ENCODE measurements at regions not wholly inside any gene's neighbourhood (a gene's known extent, or its start where the extent isn't known, plus 50 kb on each side); places are given as distances from the start of the nearest gene placed in this dataset.
"Not testable (repeated sequence)": the region's sequence is repeated elsewhere in the genome, so short reads cannot be mapped to it uniquely, and the experiment has no call there.

GRCh38 chr6:58342287-58342686, 1024.9 kb downstream of the PRIM2 start:
- DNase-seq; H3K4me3 ChIP-seq (replicated peaks in 1 of 3; ENCODE audit: low read depth in 2 of 3, low read length in 3 of 3); H3K4me1 Mint-ChIP-seq; H3K4me1 ChIP-seq (ENCODE audit: control insufficient read depth in 1 of 2, insufficient read depth in 2 of 2, low read length in 2 of 2); H3K4me2 ChIP-seq (replicated peaks; ENCODE audit: extremely low read depth, low read length, poor library complexity, severe bottlenecking); H3K9ac ChIP-seq (ENCODE audit: insufficient read depth, low read length, poor library complexity, severe bottlenecking); intact Hi-C loops (cut with micrococcal nuclease); H2AFZ ChIP-seq (ENCODE audit: insufficient read depth, low read depth, low read length, poor library complexity, severe bottlenecking); H3K27me3 Mint-ChIP-seq (ENCODE audit: low read depth in 3 of 3); H3K36me3 Mint-ChIP-seq; H3K4me3 Mint-ChIP-seq; H4K20me1 ChIP-seq (ENCODE audit: insufficient read depth, low read length); H3K27ac ChIP-seq (ENCODE audit: low read depth in 1 of 2, low read length in 2 of 2); H3K27me3 ChIP-seq (ENCODE audit: control insufficient read depth in 2 of 2, insufficient read depth in 2 of 2, low read length in 2 of 2); H3K36me3 ChIP-seq (replicated peaks in 1 of 2; ENCODE audit: control insufficient read depth in 1 of 2, insufficient read depth in 2 of 2, low read length in 2 of 2); H3K27ac Mint-ChIP-seq; H3K79me2 ChIP-seq (ENCODE audit: insufficient read depth, low read length): not testable (repeated sequence)
- H3K9me3 ChIP-seq (replicated peaks in 1 of 2; ENCODE audit: control insufficient read depth in 1 of 2, insufficient read depth in 1 of 2, low read length in 2 of 2): peaks cover 10 to 14% of the 10 kb centered on the region in 2 donors
- peaks cover 3 to 26% (median 14%) of the 10 kb centered on the region in 7 donors for H3K9me3 Mint-ChIP-seq
- WGBS (ENCODE audit: insufficient coverage): no CpG with 5 or more reads among the region's 5 CpGs

GRCh38 chr6:58347534-58347933, 1030.1 kb downstream of the PRIM2 start:
- peaks cover 2 to 25% (median 7%) of the 10 kb centered on the region in 7 donors for H3K9me3 Mint-ChIP-seq
- DNase-seq; H3K27ac ChIP-seq (ENCODE audit: low read depth in 1 of 2, low read length in 2 of 2); H3K27me3 Mint-ChIP-seq (ENCODE audit: low read depth in 3 of 3); H3K27ac Mint-ChIP-seq; H3K4me2 ChIP-seq (replicated peaks; ENCODE audit: extremely low read depth, low read length, poor library complexity, severe bottlenecking); H3K4me1 Mint-ChIP-seq; intact Hi-C loops (cut with micrococcal nuclease); H3K36me3 ChIP-seq (replicated peaks in 1 of 2; ENCODE audit: control insufficient read depth in 1 of 2, insufficient read depth in 2 of 2, low read length in 2 of 2); H4K20me1 ChIP-seq (ENCODE audit: insufficient read depth, low read length); H3K79me2 ChIP-seq (ENCODE audit: insufficient read depth, low read length); H3K36me3 Mint-ChIP-seq; H3K4me3 ChIP-seq (replicated peaks in 1 of 3; ENCODE audit: low read depth in 2 of 3, low read length in 3 of 3); H2AFZ ChIP-seq (ENCODE audit: insufficient read depth, low read depth, low read length, poor library complexity, severe bottlenecking); H3K4me1 ChIP-seq (ENCODE audit: control insufficient read depth in 1 of 2, insufficient read depth in 2 of 2, low read length in 2 of 2); H3K9ac ChIP-seq (ENCODE audit: insufficient read depth, low read length, poor library complexity, severe bottlenecking); H3K4me3 Mint-ChIP-seq; H3K27me3 ChIP-seq (ENCODE audit: control insufficient read depth in 2 of 2, insufficient read depth in 2 of 2, low read length in 2 of 2): not testable (repeated sequence)
- peaks cover 5 to 12% of the 10 kb centered on the region in 2 donors for H3K9me3 ChIP-seq (replicated peaks in 1 of 2; ENCODE audit: control insufficient read depth in 1 of 2, insufficient read depth in 1 of 2, low read length in 2 of 2)
- WGBS (ENCODE audit: insufficient coverage): no CpG with 5 or more reads among the region's 2 CpGs

- H3K27me3 ChIP-seq (ENCODE audit: control insufficient read depth in 2 of 2, insufficient read depth in 2 of 2, low read length in 2 of 2); H3K4me2 ChIP-seq (replicated peaks; ENCODE audit: extremely low read depth, low read length, poor library complexity, severe bottlenecking); H3K27ac ChIP-seq (ENCODE audit: low read depth in 1 of 2, low read length in 2 of 2); H3K4me3 ChIP-seq (replicated peaks in 1 of 3; ENCODE audit: low read depth in 2 of 3, low read length in 3 of 3); H3K36me3 Mint-ChIP-seq; intact Hi-C loops (cut with micrococcal nuclease); H3K9me3 ChIP-seq (replicated peaks in 1 of 2; ENCODE audit: control insufficient read depth in 1 of 2, insufficient read depth in 1 of 2, low read length in 2 of 2); H4K20me1 ChIP-seq (ENCODE audit: insufficient read depth, low read length); H3K4me3 Mint-ChIP-seq; H3K27ac Mint-ChIP-seq; H3K36me3 ChIP-seq (replicated peaks in 1 of 2; ENCODE audit: control insufficient read depth in 1 of 2, insufficient read depth in 2 of 2, low read length in 2 of 2); H3K4me1 ChIP-seq (ENCODE audit: control insufficient read depth in 1 of 2, insufficient read depth in 2 of 2, low read length in 2 of 2); H3K27me3 Mint-ChIP-seq (ENCODE audit: low read depth in 3 of 3); H3K9ac ChIP-seq (ENCODE audit: insufficient read depth, low read length, poor library complexity, severe bottlenecking); H3K79me2 ChIP-seq (ENCODE audit: insufficient read depth, low read length); H2AFZ ChIP-seq (ENCODE audit: insufficient read depth, low read depth, low read length, poor library complexity, severe bottlenecking); DNase-seq; H3K4me1 Mint-ChIP-seq: not testable (repeated sequence)
- H3K9me3 Mint-ChIP-seq: peaks cover 1 to 20% (median 10%) of the 10 kb centered on the region in 7 donors
- WGBS (ENCODE audit: insufficient coverage): no CpG with 5 or more reads among the region's 1 CpG
Measured at GRCh38 chr6:58351619-58352018, 1034.2 kb downstream of the PRIM2 start.

- H3K27me3 Mint-ChIP-seq (ENCODE audit: low read depth in 3 of 3); H3K27me3 ChIP-seq (ENCODE audit: control insufficient read depth in 2 of 2, insufficient read depth in 2 of 2, low read length in 2 of 2); H3K4me1 Mint-ChIP-seq; H4K20me1 ChIP-seq (ENCODE audit: insufficient read depth, low read length); H3K9ac ChIP-seq (ENCODE audit: insufficient read depth, low read length, poor library complexity, severe bottlenecking); H3K9me3 Mint-ChIP-seq; H3K4me1 ChIP-seq (ENCODE audit: control insufficient read depth in 1 of 2, insufficient read depth in 2 of 2, low read length in 2 of 2); H3K27ac ChIP-seq (ENCODE audit: low read depth in 1 of 2, low read length in 2 of 2); H3K79me2 ChIP-seq (ENCODE audit: insufficient read depth, low read length); H3K27ac Mint-ChIP-seq; H3K36me3 ChIP-seq (replicated peaks in 1 of 2; ENCODE audit: control insufficient read depth in 1 of 2, insufficient read depth in 2 of 2, low read length in 2 of 2); intact Hi-C loops (cut with micrococcal nuclease); H3K4me3 Mint-ChIP-seq; H3K4me3 ChIP-seq (replicated peaks in 1 of 3; ENCODE audit: low read depth in 2 of 3, low read length in 3 of 3); H2AFZ ChIP-seq (ENCODE audit: insufficient read depth, low read depth, low read length, poor library complexity, severe bottlenecking); H3K36me3 Mint-ChIP-seq; H3K9me3 ChIP-seq (replicated peaks in 1 of 2; ENCODE audit: control insufficient read depth in 1 of 2, insufficient read depth in 1 of 2, low read length in 2 of 2); H3K4me2 ChIP-seq (replicated peaks; ENCODE audit: extremely low read depth, low read length, poor library complexity, severe bottlenecking); DNase-seq: not testable (repeated sequence)
- 85% methylated on average over 1 of the region's 1 CpG for WGBS (ENCODE audit: insufficient coverage)
Measured at GRCh38 chr6:58358452-58358851, 1041.0 kb downstream of the PRIM2 start.
